Smooth muscle cell (in vitro differentiated cells): ENCODE measurements at regions not wholly inside any gene's neighbourhood (a gene's known extent, or its start where the extent isn't known, plus 50 kb on each side); places are given as distances from the start of the nearest gene placed in this dataset.

Experiments
- DNase-seq: peaks from one replicate; lab custom pipeline; 2025; ENCODE audit not compliant: unreplicated experiment; lab: John Stamatoyannopoulos, UW
- H2AFZ ChIP-seq: fragments of 200-600 bp; sonication (generic); 2 replicates; pipeline ENCODE4 v1.6.0; 2016; ENCODE audit warnings: antibody characterized with exemption, low read depth, mild to moderate bottlenecking
- H3F3A ChIP-seq: fragments of 200-600 bp; sonication (generic); 2 replicates; pipeline ENCODE4 v1.6.0; 2017; ENCODE audit warnings: antibody characterized with exemption, low read depth
- H3K27ac ChIP-seq: fragments of 200-600 bp; sonication (generic); 2 replicates; pipeline ENCODE4 v1.5.1; 2016; ENCODE audit warnings: low read depth, mild to moderate bottlenecking
- H3K27me3 ChIP-seq: fragments of 200-600 bp; sonication (generic); 2 replicates; pipeline ENCODE4 v1.6.1; 2016; ENCODE audit warnings: low read depth, mild to moderate bottlenecking
- H3K36me3 ChIP-seq: fragments of 200-600 bp; sonication (generic); 2 replicates; pipeline ENCODE4 v1.5.1; 2016; ENCODE audit warnings: low read depth
- H3K4me1 ChIP-seq: fragments of 200-600 bp; sonication (generic); 2 replicates; pipeline ENCODE4 v1.5.1; 2016; ENCODE audit warnings: low read depth
- H3K4me2 ChIP-seq: fragments of 200-600 bp; sonication (generic); 2 replicates; pipeline ENCODE4 v1.6.0; 2016; ENCODE audit warnings: mild to moderate bottlenecking
- H3K4me3 ChIP-seq: fragments of 200-600 bp; sonication (generic); 2 replicates; pipeline ENCODE4 v1.5.1; 2016; ENCODE audit warnings: mild to moderate bottlenecking
- H3K79me2 ChIP-seq: fragments of 200-600 bp; sonication (generic); 2 replicates; pipeline ENCODE4 v1.6.0; 2016; ENCODE audit warnings: low read depth, mild to moderate bottlenecking
- H3K9ac ChIP-seq: fragments of 200-600 bp; sonication (generic); 2 replicates; pipeline ENCODE4 v1.6.0; 2016; ENCODE audit warnings: low read depth
- H3K9me3 ChIP-seq: fragments of 200-600 bp; sonication (generic); replicated peaks from 2 replicates; pipeline ENCODE4 v1.5.1; 2016; ENCODE audit warnings: low read depth
- H4K20me1 ChIP-seq: fragments of 200-600 bp; sonication (generic); 2 replicates; pipeline ENCODE4 v1.6.0; 2016; ENCODE audit warnings: low read depth
- CTCF ChIP-seq: fragments of 200-600 bp; sonication (generic); IDR thresholded peaks from 2 replicates; pipeline ENCODE4 v1.5.1; 2017; ENCODE audit warnings: borderline replicate concordance, mild to moderate bottlenecking, antibody characterized with exemption; ENCODE audit not compliant: insufficient read depth, poor library complexity, severe bottlenecking
- WGBS: methylation state at CpG from one replicate; pipeline ENCODE4 v1.1.7; 2016; ENCODE audit warnings: low lambda C conversion rate; 5-methylcytosine and 5-hydroxymethylcytosine counted together

- Histone ChIP-seq H2AFZ (no peak overlapping the region), H3K27me3 (peaks cover under 1% of the 10 kb centered on the region), H3K9ac (no peak overlapping the region), H3K4me1 (no peaks in the 10 kb centered on the region), H3F3A (no peaks in the 10 kb centered on the region), H3K27ac (no peak overlapping the region), H3K4me3 (no peak overlapping the region), H3K79me2 (no peaks in the 10 kb centered on the region), H3K9me3 (no peaks in the 10 kb centered on the region), H3K4me2 (no peak overlapping the region), H4K20me1 (no peaks in the 10 kb centered on the region), H3K36me3 (no peaks in the 10 kb centered on the region)
- no peak for DNase-seq
- 92% methylated on average over 1 of the region's 1 CpG for WGBS
- TF ChIP-seq CTCF, result no peak
Measured at GRCh38 chr10:90614631-90615030, 243.2 kb downstream of the HTR7 start.

- Histone ChIP-seq H4K20me1 (no peaks in the 10 kb centered on the region), H3K9ac (no peak overlapping the region), H3K27me3 (peaks cover 2% of the 10 kb centered on the region), H3F3A (no peaks in the 10 kb centered on the region), H3K4me3 (no peak overlapping the region), H3K9me3 (no peaks in the 10 kb centered on the region), H3K27ac (no peak overlapping the region), H3K36me3 (no peaks in the 10 kb centered on the region), H3K79me2 (no peaks in the 10 kb centered on the region), H2AFZ (no peak overlapping the region), H3K4me2 (no peak overlapping the region), H3K4me1 (no peaks in the 10 kb centered on the region)
- WGBS, result 22% methylated on average over 2 of the region's 2 CpGs
- no peak for DNase-seq
- no peak for TF ChIP-seq CTCF
Measured at GRCh38 chr10:90621577-90621976, 236.3 kb downstream of the HTR7 start.

- no peaks in the 10 kb centered on the region for H4K20me1 ChIP-seq
- H3K27ac ChIP-seq, result no peak overlapping the region
- 81% methylated on average over 2 of the region's 2 CpGs for WGBS
- no peaks in the 10 kb centered on the region for H3K27me3 ChIP-seq
- no peak overlapping the region for H3K9ac ChIP-seq
- no peak overlapping the region for H3K4me2 ChIP-seq
- no peaks in the 10 kb centered on the region for H3K4me1 ChIP-seq
- no peaks in the 10 kb centered on the region for H3K36me3 ChIP-seq
- no peak for DNase-seq
- H3F3A ChIP-seq, result no peaks in the 10 kb centered on the region
- H3K79me2 ChIP-seq, result no peaks in the 10 kb centered on the region
- no peak overlapping the region for H3K4me3 ChIP-seq
- no peak for TF ChIP-seq CTCF
- no peaks in the 10 kb centered on the region for H3K9me3 ChIP-seq
- no peak overlapping the region for H2AFZ ChIP-seq
Measured at GRCh38 chr10:90635111-90635765, 222.6 kb downstream of the HTR7 start.

- H3K4me2 ChIP-seq, result no peak overlapping the region
- TF ChIP-seq CTCF, result no peak
- 97% methylated on average over 2 of the region's 2 CpGs for WGBS
Measured at GRCh38 chr10:90640756-90641155, 217.1 kb downstream of the HTR7 start.

More at GRCh38 chr10:90640756-90641155, 217.1 kb downstream of the HTR7 start:
- DNase-seq, result no peak
- Histone ChIP-seq H2AFZ (no peak overlapping the region), H3K9me3 (no peaks in the 10 kb centered on the region), H3K27ac (no peak overlapping the region), H3K4me3 (no peak overlapping the region), H3K9ac (no peak overlapping the region), H3F3A (peaks cover 7% of the 10 kb centered on the region), H3K36me3 (no peaks in the 10 kb centered on the region), H4K20me1 (no peaks in the 10 kb centered on the region), H3K4me1 (peaks cover 15% of the 10 kb centered on the region), H3K79me2 (no peaks in the 10 kb centered on the region), H3K27me3 (no peaks in the 10 kb centered on the region)
